IPS DF 6.9 (cell line): ENCODE measurements at regions not wholly inside any gene's neighbourhood (a gene's known extent, or its start where the extent isn't known, plus 50 kb on each side); places are given as distances from the start of the nearest gene placed in this dataset.

ENCODE experiments used
- DNase-seq: peaks from one replicate; pipeline ENCODE4 v3.0.0-alpha.2; 2013; ENCODE audit warnings: low read depth, low spot score
- H3K27ac ChIP-seq: one replicate; pipeline ENCODE4 v1.5.1; 2013; ENCODE audit warnings: low read length, control low read depth
- H3K27me3 ChIP-seq: 2 replicates; pipeline ENCODE4 v1.6.1; 2013; ENCODE audit warnings: mild to moderate bottlenecking, low read length; ENCODE audit not compliant: control insufficient read depth, insufficient read depth
- H3K36me3 ChIP-seq: 2 replicates; pipeline ENCODE4 v1.6.1; 2013; ENCODE audit warnings: low read length; ENCODE audit not compliant: control insufficient read depth, insufficient read depth
- H3K4me1 ChIP-seq: 2 replicates; pipeline ENCODE4 v1.6.1; 2013; ENCODE audit warnings: low read length; ENCODE audit not compliant: control insufficient read depth, insufficient read depth
- H3K4me3 ChIP-seq: 2 replicates; pipeline ENCODE4 v1.5.1; 2013; ENCODE audit warnings: mild to moderate bottlenecking, low read length
- H3K9me3 ChIP-seq: 2 replicates; pipeline ENCODE4 v1.6.1; 2013; ENCODE audit warnings: low read length, inconsistent platforms; ENCODE audit not compliant: control insufficient read depth, insufficient read depth
- WGBS: extraction: QIAGEN DNeasy Blood & Tissue Kit; methylation state at CpG from one replicate; pipeline ENCODE4 v1.1.7; 2013; ENCODE audit warnings: mixed read lengths, missing lambda C conversion rate; ENCODE audit not compliant: insufficient read length, insufficient coverage; 5-methylcytosine and 5-hydroxymethylcytosine counted together

DNA sequence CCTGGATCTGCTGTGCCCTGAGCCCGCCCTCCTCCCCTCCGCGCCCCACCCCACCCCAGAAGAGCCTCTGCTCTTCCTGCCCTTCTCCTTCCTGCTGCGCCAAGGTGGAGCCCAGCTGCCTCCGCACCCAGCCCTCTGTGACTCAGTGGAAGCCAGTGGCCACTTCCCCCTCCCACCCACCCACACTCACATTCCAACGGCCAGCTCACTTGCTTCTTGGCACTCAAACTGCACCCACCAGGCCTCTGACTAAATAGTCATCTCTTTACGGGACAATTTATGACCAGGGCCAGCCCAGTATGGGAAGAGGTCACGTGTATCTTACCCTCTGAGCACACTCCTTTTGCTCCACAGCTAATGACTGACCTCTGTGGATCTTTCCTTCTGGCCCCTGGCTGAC, 150.4 kb upstream of the SLC1A4 start:
- Histone ChIP-seq H3K27me3 (no peaks in the 10 kb centered on the region), H3K27ac (no peak overlapping the region), H3K36me3 (no peaks in the 10 kb centered on the region), H3K4me3 (no peak overlapping the region), H3K9me3 (no peaks in the 10 kb centered on the region), H3K4me1 (0 out of 2 replicates have a peak, but pooled peaks cover 2% of the 10 kb centered on the region)
- WGBS: no CpG with 5 or more reads among the region's 8 CpGs
- DNase-seq: no peak

DNA sequence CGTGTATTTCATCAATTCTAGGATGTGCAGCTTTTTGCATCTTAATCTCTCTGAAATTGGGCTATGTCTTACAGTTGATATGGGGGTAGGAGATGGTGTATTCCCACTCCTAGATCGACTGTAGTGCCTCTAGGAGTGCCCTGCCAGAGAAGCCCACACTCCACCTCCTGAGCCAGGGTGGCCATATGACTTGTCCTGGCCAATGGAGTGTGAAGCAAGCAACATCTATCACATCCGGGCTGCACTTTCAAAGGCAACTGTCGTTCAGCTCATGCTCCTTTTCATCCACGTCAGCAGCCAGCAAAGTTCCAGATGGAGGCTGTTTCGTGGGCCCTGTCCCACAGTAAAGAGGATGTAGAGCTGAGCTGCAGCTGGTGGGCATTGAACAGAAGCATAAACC, 149.4 kb upstream of the SLC1A4 start:
- 0 out of 2 replicates have a peak, but pooled peaks cover 1% of the 10 kb centered on the region for H3K4me1 ChIP-seq
- WGBS: no CpG with 5 or more reads among the region's 6 CpGs
- no peaks in the 10 kb centered on the region for H3K27me3 ChIP-seq
- no peaks in the 10 kb centered on the region for H3K36me3 ChIP-seq
- no peaks in the 10 kb centered on the region for H3K9me3 ChIP-seq
- no peak overlapping the region for H3K4me3 ChIP-seq
- no peak overlapping the region for H3K27ac ChIP-seq
- no peak for DNase-seq

DNA sequence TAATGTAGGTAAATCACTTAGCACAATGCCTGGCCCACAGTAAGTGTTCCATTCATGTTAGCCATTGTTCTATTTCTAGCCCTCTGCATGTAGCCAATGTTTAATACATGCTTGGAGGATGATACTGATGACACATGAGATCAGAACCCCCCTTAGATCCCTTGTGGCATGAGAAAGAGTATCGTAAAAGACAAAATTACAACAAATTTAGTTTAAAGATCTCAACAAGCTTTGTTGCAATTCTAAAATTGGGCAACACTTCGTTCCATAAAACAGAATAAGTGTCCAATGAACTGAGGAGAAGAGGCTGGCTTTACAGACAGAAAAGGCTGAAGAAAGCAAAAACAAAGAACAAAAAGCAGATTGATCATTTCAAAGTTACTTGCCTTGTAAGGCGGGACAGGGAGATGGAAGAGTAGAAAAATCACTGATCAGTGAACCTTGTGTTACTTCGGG, 148.7 kb upstream of the SLC1A4 start:
- Histone ChIP-seq H3K4me1 (0 out of 2 replicates have a peak, but pooled peaks cover 1% of the 10 kb centered on the region), H3K36me3 (no peaks in the 10 kb centered on the region), H3K27ac (no peak overlapping the region), H3K27me3 (no peaks in the 10 kb centered on the region), H3K4me3 (no peak overlapping the region), H3K9me3 (no peaks in the 10 kb centered on the region)
- no CpG with 5 or more reads among the region's 4 CpGs for WGBS
- DNase-seq: no peak

DNA sequence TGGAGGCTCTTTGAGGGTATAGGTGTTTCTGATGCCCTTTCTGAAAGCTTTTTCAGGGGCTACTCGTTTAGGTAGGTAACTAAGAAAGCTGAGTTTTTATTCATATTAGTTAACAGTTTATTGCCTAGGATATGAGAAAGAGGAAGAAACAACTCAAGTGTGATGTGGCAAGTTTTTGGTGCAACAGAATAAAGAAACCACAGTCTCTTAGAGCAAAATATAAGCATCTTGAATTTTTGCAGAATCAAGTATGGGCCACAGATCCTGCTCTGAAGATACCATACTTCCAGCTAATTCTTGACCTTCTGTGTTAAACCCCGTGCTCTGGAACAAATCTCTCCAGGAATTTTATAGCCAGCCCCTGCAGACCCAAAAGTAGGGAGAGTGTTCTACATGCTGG, 147.7 kb upstream of the SLC1A4 start:
- no CpG with 5 or more reads among the region's 2 CpGs for WGBS
- Histone ChIP-seq H3K9me3 (no peaks in the 10 kb centered on the region), H3K27ac (no peak overlapping the region), H3K4me3 (no peak overlapping the region), H3K27me3 (no peaks in the 10 kb centered on the region), H3K4me1 (0 out of 2 replicates have a peak, but pooled peaks cover 1% of the 10 kb centered on the region), H3K36me3 (no peaks in the 10 kb centered on the region)
- DNase-seq: no peak

DNA sequence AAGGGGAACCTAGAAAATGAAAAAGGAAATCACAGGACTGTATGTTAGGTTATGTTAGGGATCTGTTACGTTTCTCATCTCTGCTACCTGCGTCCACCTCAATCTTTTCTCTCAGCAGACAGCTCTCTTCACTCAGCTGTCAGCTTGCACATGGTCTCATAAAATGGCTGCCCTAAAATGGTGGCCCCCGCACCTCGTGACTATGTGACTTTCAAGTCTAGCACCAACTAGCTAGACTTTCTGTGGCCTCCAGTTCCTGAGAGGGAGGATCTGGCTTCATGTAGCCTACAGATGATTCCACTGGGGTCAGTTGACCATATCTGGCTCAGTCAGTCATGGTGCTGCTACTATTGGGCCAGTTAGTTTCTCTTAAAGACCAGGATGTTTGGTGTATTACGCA, 147.2 kb upstream of the SLC1A4 start:
- DNase-seq: no peak
- Histone ChIP-seq H3K27me3 (no peaks in the 10 kb centered on the region), H3K36me3 (no peaks in the 10 kb centered on the region), H3K4me3 (no peak overlapping the region), H3K9me3 (no peaks in the 10 kb centered on the region), H3K4me1 (0 out of 2 replicates have a peak, but pooled peaks cover 1% of the 10 kb centered on the region), H3K27ac (no peak overlapping the region)
- WGBS: no CpG with 5 or more reads among the region's 5 CpGs

DNA sequence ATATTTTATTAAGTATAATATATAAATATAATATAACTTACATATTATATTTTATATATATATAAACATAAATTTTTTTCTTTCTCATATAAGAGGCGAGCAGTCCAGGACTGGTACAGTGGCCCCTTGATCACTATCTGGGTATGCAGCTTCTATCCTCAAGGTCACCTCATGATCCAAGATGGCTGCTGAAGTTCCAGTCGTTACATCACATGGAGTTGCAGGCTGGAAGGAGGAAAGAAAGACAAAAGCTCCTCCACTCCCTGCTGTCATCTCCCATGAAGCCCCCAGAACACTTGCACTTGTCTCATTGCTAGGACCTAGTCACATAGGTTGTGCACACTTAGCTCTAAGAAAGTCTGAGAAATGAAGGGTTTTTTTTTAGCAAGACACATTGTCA, 145.1 kb upstream of the SLC1A4 start:
- no peak overlapping the region for H3K27ac ChIP-seq
- no peak for DNase-seq
- H3K4me1 ChIP-seq: no peaks in the 10 kb centered on the region
- H3K27me3 ChIP-seq: no peaks in the 10 kb centered on the region
- WGBS: no CpG with 5 or more reads among the region's 2 CpGs
- no peaks in the 10 kb centered on the region for H3K9me3 ChIP-seq
- H3K4me3 ChIP-seq: no peak overlapping the region
- no peaks in the 10 kb centered on the region for H3K36me3 ChIP-seq

DNA sequence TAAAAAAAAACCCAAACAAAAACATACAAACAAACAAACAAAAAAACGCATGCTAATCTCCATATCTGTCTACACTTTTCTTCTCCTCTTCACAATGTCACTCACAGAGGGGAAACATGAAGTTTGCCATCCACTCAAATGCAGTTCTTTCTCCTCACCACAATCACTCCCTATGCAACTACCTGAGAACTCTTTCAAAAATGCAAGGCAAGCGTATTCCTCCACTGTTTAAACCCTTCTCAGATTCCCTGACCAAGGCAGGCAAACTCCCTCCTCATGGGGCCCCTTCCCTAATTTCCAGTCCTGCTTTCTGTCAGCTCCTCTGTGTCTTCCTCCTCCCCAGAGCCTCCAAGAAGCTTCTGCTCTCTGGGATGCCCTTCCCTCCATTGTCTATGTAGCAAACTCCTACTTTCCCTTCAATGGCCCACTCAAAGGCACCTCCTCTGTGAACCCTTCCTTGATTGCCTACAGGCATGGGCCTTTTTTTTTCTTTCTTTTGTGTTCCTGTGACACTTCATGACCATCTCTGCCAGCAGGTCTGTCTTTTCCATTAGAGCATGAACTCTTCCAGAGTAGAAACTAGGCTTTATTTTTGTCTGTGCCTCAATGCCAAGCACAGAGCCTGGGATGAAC, 143.8 kb upstream of the SLC1A4 start:
- 100% methylated on average over 1 of the region's 2 CpGs for WGBS
- Histone ChIP-seq H3K4me3 (no peak overlapping the region), H3K36me3 (no peaks in the 10 kb centered on the region), H3K27ac (no peak overlapping the region), H3K27me3 (no peaks in the 10 kb centered on the region), H3K9me3 (no peaks in the 10 kb centered on the region), H3K4me1 (no peaks in the 10 kb centered on the region)
- no peak for DNase-seq

DNA sequence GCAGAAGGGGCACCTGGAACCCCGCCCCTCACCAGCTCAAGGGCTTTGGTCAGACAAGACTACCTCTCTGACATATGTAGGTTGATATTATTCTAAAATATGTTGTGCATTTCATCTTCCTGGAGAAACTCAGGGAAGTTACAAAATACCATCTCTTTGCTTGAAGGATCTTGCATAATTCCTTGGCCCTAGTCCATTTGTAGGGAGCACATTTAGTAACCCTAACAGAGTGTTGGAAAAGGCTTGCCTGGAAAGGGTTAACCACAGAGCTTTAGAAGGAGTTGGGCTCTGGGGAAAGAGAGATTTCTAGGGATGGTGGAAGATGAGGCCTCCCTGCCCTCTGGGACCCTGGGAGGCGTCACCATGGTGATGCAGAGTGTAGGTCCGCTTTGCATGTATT, 143.0 kb upstream of the SLC1A4 start:
- WGBS: no CpG with 5 or more reads among the region's 3 CpGs
- Histone ChIP-seq H3K27me3 (no peaks in the 10 kb centered on the region), H3K9me3 (no peaks in the 10 kb centered on the region), H3K27ac (no peak overlapping the region), H3K4me1 (no peaks in the 10 kb centered on the region), H3K36me3 (no peaks in the 10 kb centered on the region), H3K4me3 (no peak overlapping the region)
- no peak for DNase-seq

DNA sequence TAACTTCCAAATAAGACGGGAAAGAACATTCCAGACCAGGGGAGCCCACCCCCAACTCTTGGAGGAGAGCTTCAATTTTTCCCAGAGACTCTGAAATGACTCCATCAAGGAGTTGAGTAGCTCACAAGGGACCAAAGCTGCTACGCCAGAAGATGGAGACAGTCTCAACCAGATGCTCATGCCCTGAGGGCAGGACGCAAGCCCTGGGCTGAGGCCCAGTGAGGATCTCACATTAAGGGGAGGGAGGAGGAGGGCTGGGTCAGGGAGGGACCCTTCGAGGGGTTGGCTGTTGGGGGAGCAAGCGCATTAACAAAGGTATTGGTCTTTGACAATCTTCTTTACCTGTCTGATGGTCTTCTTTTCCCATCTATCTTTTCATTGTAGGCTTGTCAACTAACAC, 141.3 kb upstream of the SLC1A4 start:
- DNase-seq: no peak
- no peak overlapping the region for H3K4me3 ChIP-seq
- H3K36me3 ChIP-seq: no peaks in the 10 kb centered on the region
- H3K4me1 ChIP-seq: no peaks in the 10 kb centered on the region
- H3K27me3 ChIP-seq: no peaks in the 10 kb centered on the region
- no peak overlapping the region for H3K27ac ChIP-seq
- no CpG with 5 or more reads among the region's 5 CpGs for WGBS
- H3K9me3 ChIP-seq: no peaks in the 10 kb centered on the region

DNA sequence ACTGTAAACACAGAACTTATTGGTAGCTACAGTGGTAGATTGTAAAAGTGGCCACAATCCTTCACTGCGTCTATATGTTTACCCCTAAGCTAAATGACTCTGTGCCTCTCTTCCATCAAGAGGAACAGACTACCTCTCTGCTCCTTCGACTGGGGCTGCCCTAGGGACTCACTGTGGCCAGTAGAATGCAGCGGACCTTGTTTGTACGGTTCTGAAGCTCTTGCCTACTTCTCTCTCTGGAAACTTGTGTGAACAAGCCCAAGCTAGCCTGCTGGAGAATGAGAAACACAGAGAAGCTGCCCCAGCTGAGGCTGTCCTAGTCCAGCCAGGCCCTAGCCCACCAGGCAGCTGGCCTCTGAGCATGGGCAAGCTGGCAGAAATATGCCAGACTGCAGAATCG, 140.8 kb upstream of the SLC1A4 start:
- Histone ChIP-seq H3K36me3 (no peaks in the 10 kb centered on the region), H3K27me3 (no peaks in the 10 kb centered on the region), H3K4me3 (no peak overlapping the region), H3K27ac (no peak overlapping the region), H3K9me3 (no peaks in the 10 kb centered on the region), H3K4me1 (no peaks in the 10 kb centered on the region)
- no CpG with 5 or more reads among the region's 5 CpGs for WGBS
- DNase-seq: no peak

DNA sequence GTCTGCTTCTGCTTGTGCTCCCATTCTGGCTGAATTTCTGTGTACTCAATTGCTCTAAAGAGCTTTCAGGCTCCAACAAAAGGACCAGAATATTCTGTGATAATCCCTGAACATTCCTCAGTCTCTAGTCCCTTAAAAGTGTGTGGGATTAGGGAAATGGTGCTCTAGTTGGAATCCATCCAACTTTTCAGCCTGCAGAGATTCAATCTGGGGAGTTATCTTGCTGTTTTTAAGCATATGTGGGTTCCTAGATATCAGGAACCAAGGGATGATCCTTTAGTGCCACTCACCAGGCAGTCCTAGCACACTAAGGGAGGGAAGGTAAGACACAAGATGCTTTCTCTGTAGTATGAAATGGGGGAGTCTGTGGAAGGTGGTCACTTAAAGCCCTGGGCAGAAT, 140.3 kb upstream of the SLC1A4 start:
- H3K9me3 ChIP-seq: no peaks in the 10 kb centered on the region
- no peak overlapping the region for H3K4me3 ChIP-seq
- no peak for DNase-seq
- no peaks in the 10 kb centered on the region for H3K4me1 ChIP-seq
- H3K36me3 ChIP-seq: no peaks in the 10 kb centered on the region
- H3K27ac ChIP-seq: no peak overlapping the region
- no peaks in the 10 kb centered on the region for H3K27me3 ChIP-seq
